Endothelial cell of umbilical vein (primary cell): ENCODE measurements at regions not wholly inside any gene's neighbourhood (a gene's known extent, or its start where the extent isn't known, plus 50 kb on each side); places are given as distances from the start of the nearest gene placed in this dataset.

ENCODE experiments used
- EZH2 ChIP-seq: IDR thresholded peaks from 2 replicates; pipeline ENCODE4 v1.6.1; 2012; ENCODE audit warnings: borderline replicate concordance, low read depth, mild to moderate bottlenecking, moderate library complexity, low read length, inconsistent platforms; ENCODE audit not compliant: severe bottlenecking
- FOS ChIP-seq: IDR thresholded peaks from 2 replicates; pipeline ENCODE4 v1.6.1; 2011; ENCODE audit warnings: mild to moderate bottlenecking, low read length, moderate library complexity, borderline replicate concordance; ENCODE audit not compliant: insufficient read depth
- POLR2A ChIP-seq: IDR thresholded peaks from 2 replicates; pipeline ENCODE4 v1.6.1; 2012; ENCODE audit warnings: low read depth, mild to moderate bottlenecking, control low read depth, low read length
- POLR2AphosphoS5 ChIP-seq: IDR thresholded peaks from 2 replicates; pipeline ENCODE4 v1.6.1; 2012; ENCODE audit warnings: low read depth, mild to moderate bottlenecking, control low read depth, low read length, moderate library complexity; ENCODE audit not compliant: insufficient read depth
- TF ChIP-seq, protein P1 (sequence below), 2 donors: IDR thresholded peaks; 1 replicate in 1 of 2; 2 replicates in 1 of 2; pipeline ENCODE4 v1.5.1; 2011; ENCODE audit warnings: low read length in 2 of 2, mild to moderate bottlenecking in 2 of 2, moderate library complexity in 2 of 2, control low read depth in 1 of 2, inconsistent platforms in 1 of 2, low read depth in 1 of 2; ENCODE audit not compliant: insufficient read depth in 1 of 2; ENCODE audit errors: extremely low read depth in 1 of 2

DNA sequence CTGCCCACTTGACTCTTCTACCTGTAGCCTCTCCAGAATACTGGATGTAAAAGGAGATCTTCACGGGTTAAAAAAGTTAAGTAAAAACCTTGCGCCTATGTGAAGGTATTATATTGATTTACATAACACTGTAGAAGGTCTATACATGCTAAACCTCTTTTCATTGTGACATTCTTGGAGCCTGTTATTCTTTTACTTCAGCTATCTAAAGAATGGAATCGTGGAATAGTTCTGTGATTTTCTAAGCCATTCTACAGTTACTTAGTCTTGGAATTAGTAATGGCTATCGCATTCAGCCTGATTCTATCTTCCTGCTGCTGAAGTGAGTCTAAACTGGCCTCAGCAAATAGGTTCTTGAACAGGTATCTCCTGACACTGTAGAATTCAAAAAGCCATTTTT, 430.0 kb upstream of the DPH6 start:
- TF ChIP-seq POLR2A = no peak
- TF ChIP-seq, protein P1, sequence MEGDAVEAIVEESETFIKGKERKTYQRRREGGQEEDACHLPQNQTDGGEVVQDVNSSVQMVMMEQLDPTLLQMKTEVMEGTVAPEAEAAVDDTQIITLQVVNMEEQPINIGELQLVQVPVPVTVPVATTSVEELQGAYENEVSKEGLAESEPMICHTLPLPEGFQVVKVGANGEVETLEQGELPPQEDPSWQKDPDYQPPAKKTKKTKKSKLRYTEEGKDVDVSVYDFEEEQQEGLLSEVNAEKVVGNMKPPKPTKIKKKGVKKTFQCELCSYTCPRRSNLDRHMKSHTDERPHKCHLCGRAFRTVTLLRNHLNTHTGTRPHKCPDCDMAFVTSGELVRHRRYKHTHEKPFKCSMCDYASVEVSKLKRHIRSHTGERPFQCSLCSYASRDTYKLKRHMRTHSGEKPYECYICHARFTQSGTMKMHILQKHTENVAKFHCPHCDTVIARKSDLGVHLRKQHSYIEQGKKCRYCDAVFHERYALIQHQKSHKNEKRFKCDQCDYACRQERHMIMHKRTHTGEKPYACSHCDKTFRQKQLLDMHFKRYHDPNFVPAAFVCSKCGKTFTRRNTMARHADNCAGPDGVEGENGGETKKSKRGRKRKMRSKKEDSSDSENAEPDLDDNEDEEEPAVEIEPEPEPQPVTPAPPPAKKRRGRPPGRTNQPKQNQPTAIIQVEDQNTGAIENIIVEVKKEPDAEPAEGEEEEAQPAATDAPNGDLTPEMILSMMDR (IDR thresholded peaks at IDR 0.05; ENCODE audit: extremely low read depth in 1 of 2, insufficient read depth in 1 of 2, low read depth in 1 of 2, low read length in 2 of 2) = no peak
- TF ChIP-seq EZH2 = no peak
- no peak for TF ChIP-seq FOS
- no peak for TF ChIP-seq POLR2AphosphoS5
